Mesenchymal stem cell (in vitro differentiated cells and primary cell): ENCODE measurements at regions not wholly inside any gene's neighbourhood (a gene's known extent, or its start where the extent isn't known, plus 50 kb on each side); places are given as distances from the start of the nearest gene placed in this dataset.
"Not testable (repeated sequence)": the region's sequence is repeated elsewhere in the genome, so short reads cannot be mapped to it uniquely, and the experiment has no call there.

ENCODE experiments used
- DNase-seq: peaks from one replicate; pipeline ENCODE4 v3.0.0-alpha.2; 2013
- H2AFZ ChIP-seq: one replicate; pipeline ENCODE4 v1.6.1; 2013; ENCODE audit warnings: low read depth, mild to moderate bottlenecking, control low read depth, inconsistent platforms, low read length, moderate library complexity
- H2AK5ac ChIP-seq: 2 replicates; pipeline ENCODE4 v1.6.1; 2013; ENCODE audit warnings: low read length, moderate library complexity, mild to moderate bottlenecking, inconsistent platforms; ENCODE audit not compliant: severe bottlenecking
- H2BK120ac ChIP-seq: one replicate; pipeline ENCODE4 v1.6.1; 2013; ENCODE audit warnings: low read depth, mild to moderate bottlenecking, inconsistent platforms, low read length, moderate library complexity
- H2BK12ac ChIP-seq, 2 experiments: one replicate each; pipeline ENCODE4 v1.6.1; 2013; ENCODE audit warnings: inconsistent platforms in 2 of 2, low read length in 2 of 2, mild to moderate bottlenecking in 2 of 2, moderate library complexity in 2 of 2, control low read depth in 1 of 2
- H2BK15ac ChIP-seq: one replicate; pipeline ENCODE4 v1.6.1; 2013; ENCODE audit warnings: mild to moderate bottlenecking, low read depth, inconsistent platforms; ENCODE audit not compliant: poor library complexity, severe bottlenecking
- H2BK5ac ChIP-seq: 2 replicates; pipeline ENCODE4 v1.6.1; 2013; ENCODE audit warnings: low read depth, mild to moderate bottlenecking, low read length, control low read depth, inconsistent platforms; ENCODE audit not compliant: poor library complexity, severe bottlenecking
- H3K14ac ChIP-seq, 2 experiments: one replicate each; pipeline ENCODE4 v1.6.1; 2013; ENCODE audit warnings: inconsistent platforms in 2 of 2, low read length in 2 of 2, control low read depth in 1 of 2, mild to moderate bottlenecking in 1 of 2, moderate library complexity in 1 of 2
- H3K18ac ChIP-seq, 2 experiments: one replicate each; pipeline ENCODE4 v1.6.1; 2013; ENCODE audit warnings: inconsistent platforms in 2 of 2, low read length in 2 of 2, control low read depth in 1 of 2, low read depth in 1 of 2, mild to moderate bottlenecking in 1 of 2
- H3K23ac ChIP-seq, 2 experiments: one replicate each; pipeline ENCODE4 v1.6.1; 2013; ENCODE audit warnings: inconsistent platforms in 2 of 2, low read length in 2 of 2, mild to moderate bottlenecking in 2 of 2, moderate library complexity in 2 of 2, control low read depth in 1 of 2
- H3K27ac ChIP-seq: 2 replicates; pipeline ENCODE4 v1.5.1; 2013; ENCODE audit warnings: mild to moderate bottlenecking, moderate library complexity, low read length, control low read depth, inconsistent platforms; ENCODE audit not compliant: poor library complexity, severe bottlenecking
- H3K27me3 ChIP-seq, 2 experiments: 2 replicates each; pipeline versions ENCODE4 v1.6.1 to v1.7.0; 2013; ENCODE audit warnings: low read length in 2 of 2, mild to moderate bottlenecking in 2 of 2, moderate library complexity in 2 of 2, control low read depth in 1 of 2, inconsistent platforms in 1 of 2; ENCODE audit not compliant: control insufficient read depth in 1 of 2, insufficient read depth in 1 of 2
- H3K36me3 ChIP-seq, 2 experiments: 2 replicates each; pipeline versions ENCODE4 v1.6.1 to v1.7.0; 2013; ENCODE audit warnings: low read length in 2 of 2, control low read depth in 1 of 2, inconsistent platforms in 1 of 2, low read depth in 1 of 2, mild to moderate bottlenecking in 1 of 2; ENCODE audit not compliant: insufficient read depth in 2 of 2, control insufficient read depth in 1 of 2
- H3K4ac ChIP-seq, 2 experiments: one replicate each; pipeline ENCODE4 v1.6.1; 2013; ENCODE audit warnings: inconsistent platforms in 2 of 2, low read length in 2 of 2, mild to moderate bottlenecking in 2 of 2, moderate library complexity in 2 of 2, control low read depth in 1 of 2, low read depth in 1 of 2
- H3K4me1 ChIP-seq: 2 replicates; pipeline ENCODE4 v1.6.1; 2013; ENCODE audit warnings: low read depth, low read length, control low read depth; ENCODE audit not compliant: control insufficient read depth, insufficient read depth
- H3K4me2 ChIP-seq: 2 replicates; pipeline ENCODE4 v1.6.1; 2013; ENCODE audit warnings: low read length, mild to moderate bottlenecking, inconsistent platforms; ENCODE audit not compliant: poor library complexity, severe bottlenecking
- H3K4me3 ChIP-seq, 2 experiments: 2 replicates each; pipeline versions ENCODE4 v1.5.1 to v1.7.0; 2013; ENCODE audit warnings: low read length in 2 of 2, mild to moderate bottlenecking in 2 of 2, control low read depth in 1 of 2, low read depth in 1 of 2; ENCODE audit not compliant: insufficient read depth in 1 of 2
- H3K79me1 ChIP-seq: replicated peaks from 2 replicates; pipeline ENCODE4 v1.6.1; 2013; ENCODE audit warnings: mild to moderate bottlenecking, control low read depth, low read length, inconsistent platforms; ENCODE audit not compliant: poor library complexity, severe bottlenecking
- H3K9ac ChIP-seq: 2 replicates; pipeline ENCODE4 v1.7.0; 2013; ENCODE audit warnings: mild to moderate bottlenecking, low read length, moderate library complexity
- H3K9me3 ChIP-seq: 2 replicates; pipeline ENCODE4 v1.7.0; 2013; ENCODE audit warnings: mild to moderate bottlenecking, low read length; ENCODE audit not compliant: control insufficient read depth
- H4K8ac ChIP-seq: one replicate; pipeline ENCODE4 v1.6.1; 2013; ENCODE audit warnings: inconsistent platforms, mild to moderate bottlenecking, low read length, moderate library complexity
- H4K91ac ChIP-seq: one replicate; pipeline ENCODE4 v1.6.1; 2013; ENCODE audit warnings: mild to moderate bottlenecking, low read length, inconsistent platforms
- WGBS: methylation state at CpG from one replicate; pipeline ENCODE4 v1.1.7; 2013; ENCODE audit warnings: mixed read lengths; 5-methylcytosine and 5-hydroxymethylcytosine counted together

- Histone ChIP-seq H3K27me3 (no peaks in the 10 kb centered on the region), H3K27ac (no peak overlapping the region), H3K36me3 (no peaks in the 10 kb centered on the region), H2AK5ac (no peak overlapping the region), H3K23ac (no peak overlapping the region), H3K18ac (no peak overlapping the region), H2BK12ac (peak overlapping the region in 1 of 2 experiments; percentile 28), H3K4me3 (no peak overlapping the region), H2AFZ (no peak overlapping the region), H2BK15ac (no peak overlapping the region), H2BK5ac (no peak overlapping the region), H4K8ac (no peak overlapping the region), H3K4ac (no peak overlapping the region), H3K9me3 (no peaks in the 10 kb centered on the region), H3K9ac (no peak overlapping the region), H2BK120ac (no peak overlapping the region), H3K4me2 (no peak overlapping the region), H3K14ac (no peak overlapping the region), H4K91ac (no peak overlapping the region), H3K4me1 (peaks cover 3% of the 10 kb centered on the region), H3K79me1 (no peaks in the 10 kb centered on the region)
- DNase-seq: no peak
- WGBS: 65% methylated on average over 2 of the region's 2 CpGs
These were observed 51.1 kb upstream of the JADE1 start for GRCh38 chr4:128758314-128758922.

- Histone ChIP-seq H2BK12ac (no peak overlapping the region), H2AFZ (no peak overlapping the region), H3K23ac (no peak overlapping the region), H2BK5ac (no peak overlapping the region), H2BK15ac (no peak overlapping the region), H3K4me1 (peaks cover 3% of the 10 kb centered on the region), H3K9ac (no peak overlapping the region), H2BK120ac (no peak overlapping the region), H2AK5ac (no peak overlapping the region), H4K8ac (no peak overlapping the region), H3K4ac (no peak overlapping the region), H3K14ac (no peak overlapping the region), H3K27ac (no peak overlapping the region), H3K9me3 (no peaks in the 10 kb centered on the region), H3K4me3 (no peak overlapping the region), H3K4me2 (no peak overlapping the region), H3K27me3 (no peaks in the 10 kb centered on the region), H3K79me1 (no peaks in the 10 kb centered on the region), H4K91ac (no peak overlapping the region), H3K18ac (no peak overlapping the region), H3K36me3 (no peaks in the 10 kb centered on the region)
- DNase-seq: peak; percentile 5
- 74% methylated on average over 3 of the region's 3 CpGs for WGBS
These were observed 51.8 kb upstream of the JADE1 start for GRCh38 chr4:128757712-128758111.

- H3K4ac ChIP-seq: no peak overlapping the region
- no peak overlapping the region for H2AK5ac ChIP-seq
- no peak overlapping the region for H4K91ac ChIP-seq
- no peak overlapping the region for H3K27ac ChIP-seq
- H2BK15ac ChIP-seq: no peak overlapping the region
- no peak overlapping the region for H3K4me2 ChIP-seq
- H2AFZ ChIP-seq: no peak overlapping the region
- H3K79me1 ChIP-seq: no peaks in the 10 kb centered on the region
- H3K9ac ChIP-seq: no peak overlapping the region
- H4K8ac ChIP-seq: no peak overlapping the region
- 88% methylated on average over 3 of the region's 4 CpGs for WGBS
- no peaks in the 10 kb centered on the region for H3K36me3 ChIP-seq
- H2BK12ac ChIP-seq: no peak overlapping the region
- no peaks in the 10 kb centered on the region for H3K9me3 ChIP-seq
- no peak overlapping the region for H3K4me3 ChIP-seq
- no peak for DNase-seq
- no peaks in the 10 kb centered on the region for H3K4me1 ChIP-seq
- no peak overlapping the region for H3K14ac ChIP-seq
- H2BK5ac ChIP-seq: no peak overlapping the region
- H3K23ac ChIP-seq: no peak overlapping the region
- H3K27me3 ChIP-seq: no peaks in the 10 kb centered on the region
- no peak overlapping the region for H2BK120ac ChIP-seq
- no peak overlapping the region for H3K18ac ChIP-seq
These were observed 58.1 kb upstream of the JADE1 start for GRCh38 chr4:128751354-128751753.

- H3K9me3 ChIP-seq, DNase-seq, H2BK12ac ChIP-seq, H2BK5ac ChIP-seq, H3K4me2 ChIP-seq, H2BK15ac ChIP-seq, H3K27ac ChIP-seq, H4K91ac ChIP-seq, H3K27me3 ChIP-seq, H3K23ac ChIP-seq, H3K36me3 ChIP-seq, H3K14ac ChIP-seq, H2AK5ac ChIP-seq, H2BK120ac ChIP-seq, H2AFZ ChIP-seq, H3K4me1 ChIP-seq, H3K79me1 ChIP-seq, H3K9ac ChIP-seq, H4K8ac ChIP-seq, H3K4me3 ChIP-seq: not testable (repeated sequence)
- peak overlapping the region in 1 of 2 experiments; percentile 43 for H3K18ac ChIP-seq
- peak overlapping the region in 1 of 2 experiments; percentile 51 for H3K4ac ChIP-seq
- WGBS: 98% methylated on average over 7 of the region's 7 CpGs
These were observed 67.8 kb upstream of the JADE1 start for GRCh38 chr4:128741748-128742147.
